RWPE1 (cell line): ENCODE measurements at regions not wholly inside any gene's neighbourhood (a gene's known extent, or its start where the extent isn't known, plus 50 kb on each side); places are given as distances from the start of the nearest gene placed in this dataset.

Experiments
- CTCF ChIA-PET: fragments of 350-600 bp; sonication (Branson Sonifier 250); formaldehyde crosslinking; extraction: SDS; loops from one replicate; lab custom pipeline; 2021; lab: Yijun Ruan, JAX
- POLR2A ChIA-PET: fragments of 400-600 bp; formaldehyde crosslinking; extraction: SDS; loops from one replicate; lab custom pipeline; 2020; ENCODE audit warnings: antibody characterized with exemption; ENCODE audit not compliant: low non-redundant PET; lab: Yijun Ruan, JAX
- DNase-seq: peaks from one replicate; pipeline ENCODE4 v3.0.0; 2012; ENCODE audit warnings: low spot score
- H3K27ac ChIP-seq: fragments of 450-650 bp; 2 replicates; pipeline ENCODE4 v1.5.1; 2017
- TF ChIP-seq, protein P1 (sequence below): fragments of 450-650 bp; conservative IDR thresholded peaks from 2 replicates; pipeline ENCODE4 v1.5.1; 2017; ENCODE audit warnings: low read depth, mild to moderate bottlenecking

DNA sequence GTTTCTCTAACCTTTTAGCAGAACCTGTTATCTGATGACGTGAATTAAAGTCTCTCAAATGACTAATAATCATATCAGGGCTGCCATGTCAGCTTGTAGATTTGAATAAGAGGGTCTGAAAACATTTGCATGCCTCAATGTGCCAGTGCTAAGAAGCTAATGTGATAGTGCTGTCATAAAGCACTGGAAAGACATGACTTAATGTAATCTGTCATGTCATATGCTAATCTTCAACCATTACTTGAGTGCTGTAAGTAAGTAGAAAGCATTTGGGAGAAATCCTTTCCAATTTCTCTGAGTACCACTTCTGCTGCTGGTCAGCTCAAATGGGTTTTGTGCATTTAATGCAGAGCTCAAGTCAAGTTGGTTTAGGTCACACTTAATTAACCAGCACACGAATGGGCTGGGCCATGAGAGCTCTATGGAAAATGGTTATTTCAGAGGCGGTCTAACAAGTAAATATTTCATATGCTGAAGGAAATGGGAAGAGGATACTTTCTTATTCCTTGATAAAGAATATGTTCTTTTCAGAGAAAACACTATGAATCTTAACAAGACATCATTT, 609.2 kb downstream of the LMO4 start:
- TF ChIP-seq, protein P1, sequence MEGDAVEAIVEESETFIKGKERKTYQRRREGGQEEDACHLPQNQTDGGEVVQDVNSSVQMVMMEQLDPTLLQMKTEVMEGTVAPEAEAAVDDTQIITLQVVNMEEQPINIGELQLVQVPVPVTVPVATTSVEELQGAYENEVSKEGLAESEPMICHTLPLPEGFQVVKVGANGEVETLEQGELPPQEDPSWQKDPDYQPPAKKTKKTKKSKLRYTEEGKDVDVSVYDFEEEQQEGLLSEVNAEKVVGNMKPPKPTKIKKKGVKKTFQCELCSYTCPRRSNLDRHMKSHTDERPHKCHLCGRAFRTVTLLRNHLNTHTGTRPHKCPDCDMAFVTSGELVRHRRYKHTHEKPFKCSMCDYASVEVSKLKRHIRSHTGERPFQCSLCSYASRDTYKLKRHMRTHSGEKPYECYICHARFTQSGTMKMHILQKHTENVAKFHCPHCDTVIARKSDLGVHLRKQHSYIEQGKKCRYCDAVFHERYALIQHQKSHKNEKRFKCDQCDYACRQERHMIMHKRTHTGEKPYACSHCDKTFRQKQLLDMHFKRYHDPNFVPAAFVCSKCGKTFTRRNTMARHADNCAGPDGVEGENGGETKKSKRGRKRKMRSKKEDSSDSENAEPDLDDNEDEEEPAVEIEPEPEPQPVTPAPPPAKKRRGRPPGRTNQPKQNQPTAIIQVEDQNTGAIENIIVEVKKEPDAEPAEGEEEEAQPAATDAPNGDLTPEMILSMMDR: no peak
- POLR2A ChIA-PET: no interaction called here
- H3K27ac ChIP-seq: no peak overlapping the region
- no peak for DNase-seq
- CTCF ChIA-PET: interaction anchor here (1.0 kb wide), 1 partner anchor 16 kb away, joined by 3 read pairs; no protein-coding TSS in a partner anchor

DNA sequence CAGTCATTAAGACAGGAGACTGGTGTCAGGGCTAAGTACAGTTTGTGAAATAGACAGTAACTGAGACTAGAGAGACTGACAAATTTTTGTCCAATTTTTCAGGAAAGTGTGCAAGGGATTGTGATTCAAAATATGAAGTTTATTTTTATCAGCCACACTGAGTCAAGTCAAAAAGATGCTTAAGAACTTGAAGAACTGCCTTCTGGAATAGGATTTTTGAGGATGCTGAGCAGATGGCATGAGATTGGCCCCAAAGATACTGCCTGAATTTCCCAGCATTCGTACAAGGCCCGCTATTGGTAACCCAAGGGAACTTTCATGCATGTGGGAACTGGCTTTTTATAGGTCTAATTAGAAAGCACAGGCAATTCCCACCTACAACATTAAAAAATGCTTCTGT, 610.0 kb downstream of the LMO4 start:
- ChIA-PET CTCF (interaction anchor here (1.0 kb wide), 1 partner anchor 15 kb away, joined by 3 read pairs; no protein-coding TSS in a partner anchor), POLR2A (no interaction called here)
- H3K27ac ChIP-seq: no peak overlapping the region

DNA sequence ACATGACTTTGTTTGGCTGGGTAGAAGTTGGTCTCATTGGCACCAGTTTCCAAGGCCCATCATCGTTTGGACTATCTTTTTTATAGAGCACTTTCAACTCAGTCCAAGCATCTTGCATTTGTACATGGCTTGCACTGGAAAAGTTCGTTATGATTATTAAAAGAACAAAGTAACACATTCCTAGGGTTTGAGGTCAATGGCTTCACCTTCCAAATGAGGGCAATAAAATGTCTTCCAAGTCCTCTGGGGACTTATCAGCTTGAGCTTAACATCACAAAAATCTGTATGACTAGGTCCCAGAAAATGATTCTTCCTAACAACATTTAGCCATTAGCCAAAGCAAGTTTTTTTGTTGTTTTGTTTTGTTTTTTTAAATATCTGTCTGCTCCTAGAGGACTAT, 610.8 kb downstream of the LMO4 start:
- DNase-seq: no peak
- POLR2A ChIA-PET: no interaction called here
- TF ChIP-seq, protein P1: no peak
- CTCF ChIA-PET: no interaction called here
- no peak overlapping the region for H3K27ac ChIP-seq

More for the DNA sequence above, 610.0 kb downstream of the LMO4 start:
- TF ChIP-seq, protein P1: no peak
- DNase-seq: no peak

DNA sequence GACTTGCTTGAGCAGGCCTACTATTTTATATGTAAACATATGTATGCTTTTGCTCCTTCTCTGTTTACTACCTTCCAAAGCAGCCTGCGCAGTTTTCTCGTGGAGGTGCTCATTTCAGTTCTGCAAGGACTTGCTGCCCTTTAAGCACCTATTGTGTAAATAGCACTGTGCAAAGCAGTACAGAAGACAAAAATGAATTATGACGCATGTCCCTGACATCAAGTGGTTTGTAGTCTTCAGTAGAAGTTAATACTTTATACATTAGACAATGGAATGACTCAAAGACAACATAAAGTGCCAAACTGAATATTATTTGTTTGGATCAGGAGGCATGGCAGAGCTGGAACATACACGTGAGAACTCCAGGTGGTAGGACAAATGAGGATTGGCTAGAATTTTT, 611.7 kb downstream of the LMO4 start:
- no peak overlapping the region for H3K27ac ChIP-seq
- POLR2A ChIA-PET: no interaction called here
- TF ChIP-seq, protein P1: no peak
- no peak for DNase-seq
- CTCF ChIA-PET: interaction anchor here (0.6 kb wide), 1 partner anchor 1604 kb away, joined by 3 read pairs; no protein-coding TSS in a partner anchor

DNA sequence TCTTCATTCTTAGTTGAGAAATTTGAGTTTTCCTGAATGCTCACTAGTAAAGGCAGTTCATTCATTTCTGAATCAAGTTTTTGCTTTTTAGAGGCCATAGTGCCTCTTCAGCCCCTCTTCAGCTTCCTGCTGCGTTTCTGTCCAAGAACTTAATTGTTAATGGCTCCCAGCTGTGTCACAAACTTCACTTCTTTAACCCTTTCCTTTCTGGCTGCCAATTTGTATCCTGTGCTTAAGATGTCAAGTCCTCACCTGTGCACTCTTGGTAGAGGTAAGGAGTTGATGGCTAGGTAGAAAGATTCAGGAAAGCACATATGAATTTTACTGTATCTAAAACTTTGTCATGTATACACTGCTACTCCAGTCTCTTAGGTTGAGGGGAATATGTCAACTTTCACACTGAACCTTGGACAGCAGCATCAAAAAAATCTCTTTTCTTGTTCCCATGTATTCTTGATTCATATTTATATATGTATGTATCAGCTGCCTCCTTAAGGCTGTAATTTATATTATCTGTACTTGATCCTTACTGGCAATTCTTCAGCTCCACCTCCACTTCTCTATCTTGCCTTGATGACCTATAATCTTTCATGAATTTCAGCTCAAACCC, 612.8 kb downstream of the LMO4 start:
- TF ChIP-seq, protein P1: no peak
- POLR2A ChIA-PET: no interaction called here

DNA sequence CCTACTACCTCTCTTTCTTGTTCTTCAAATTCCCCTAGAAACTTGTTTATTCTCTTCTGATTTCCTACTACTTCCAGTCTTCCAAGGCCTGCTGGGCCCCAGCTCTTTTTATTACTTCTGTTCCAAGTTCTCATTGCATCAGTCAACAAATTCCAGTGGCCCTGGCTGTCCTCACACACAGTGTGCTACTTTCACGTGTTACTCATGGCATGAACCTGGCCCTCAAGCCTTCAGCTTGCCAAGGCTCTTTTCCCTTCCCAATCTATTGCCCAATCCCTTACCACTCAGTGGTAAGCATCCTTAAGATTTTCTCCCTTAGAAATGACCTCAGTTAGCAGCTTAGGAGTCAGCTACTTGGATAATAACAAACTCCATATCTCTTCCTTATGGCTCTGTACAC, 613.5 kb downstream of the LMO4 start:
- DNase-seq: no peak
- CTCF ChIA-PET: interaction anchor here (1.2 kb wide), 1 partner anchor 11 kb away, joined by 3 read pairs; no protein-coding TSS in a partner anchor
- no peak overlapping the region for H3K27ac ChIP-seq
- POLR2A ChIA-PET: no interaction called here
- TF ChIP-seq, protein P1: no peak

More for the DNA sequence above, 612.8 kb downstream of the LMO4 start:
- CTCF ChIA-PET: interaction anchor here (1.2 kb wide), 1 partner anchor 12 kb away, joined by 3 read pairs; no protein-coding TSS in a partner anchor
- H3K27ac ChIP-seq: no peak overlapping the region
- no peak for DNase-seq
